GM18951 (cell line): ENCODE measurements at regions not wholly inside any gene's neighbourhood (a gene's known extent, or its start where the extent isn't known, plus 50 kb on each side); places are given as distances from the start of the nearest gene placed in this dataset.

ENCODE experiments used
- POLR2A ChIP-seq: IDR thresholded peaks from 4 replicates; pipeline ENCODE4 v1.6.1; 2011; ENCODE audit warnings: mild to moderate bottlenecking; ENCODE audit not compliant: insufficient read length, insufficient read depth; ENCODE audit errors: extremely low read depth
- in situ Hi-C: fragments of 300-500 bp; cut with MboI; formaldehyde crosslinking; loops from one replicate; pipeline ENCODE4 v1.12.0; 2022; ENCODE audit warnings: low sequenced_read_pairs, mixed read lengths, inconsistent platforms; ENCODE audit not compliant: unreplicated experiment

DNA sequence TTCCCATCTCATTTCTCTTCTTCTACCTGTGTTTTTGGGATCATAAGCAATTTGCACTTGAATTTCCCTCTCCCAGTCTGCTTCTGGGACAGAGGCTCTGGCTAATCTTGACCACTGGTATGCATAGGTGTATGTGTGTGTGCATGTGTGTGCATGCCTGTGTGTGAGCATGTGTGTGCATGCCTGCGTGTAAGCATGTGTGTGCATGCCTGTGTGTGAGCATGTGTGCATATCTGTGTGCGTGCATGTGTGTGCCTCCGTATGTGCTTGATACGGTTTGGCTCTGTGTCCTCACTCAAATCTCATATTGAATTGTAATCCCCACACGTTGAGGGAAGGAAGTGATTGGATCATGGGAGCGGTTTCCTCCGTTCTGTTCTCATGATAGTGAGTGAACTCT is 77.7 kb downstream of the HAPSTR1 start:
- in situ Hi-C loops = no loop called here

DNA sequence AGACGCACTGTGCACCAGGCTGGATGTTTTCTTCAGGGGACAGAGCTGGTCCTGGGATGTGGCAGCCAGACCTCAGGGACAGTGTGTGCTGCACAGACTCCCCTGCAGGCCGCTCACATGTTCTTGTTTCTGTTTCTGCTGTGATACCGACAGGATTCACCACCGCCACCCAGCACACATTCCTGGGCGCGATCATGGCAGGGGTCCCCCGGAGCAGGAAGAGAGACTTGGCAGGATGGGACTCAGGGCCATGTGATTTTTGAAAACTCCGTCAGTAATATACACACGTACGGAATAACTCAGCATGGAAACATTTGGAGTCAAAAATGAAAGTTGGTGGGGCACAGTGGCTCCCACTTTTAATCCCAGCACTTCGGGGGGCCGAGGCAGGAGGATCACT is 79.0 kb downstream of the HAPSTR1 start:
- in situ Hi-C loops = no loop called here
- TF ChIP-seq POLR2A = no peak

More for the DNA sequence above, 77.7 kb downstream of the HAPSTR1 start:
- TF ChIP-seq POLR2A = no peak

DNA sequence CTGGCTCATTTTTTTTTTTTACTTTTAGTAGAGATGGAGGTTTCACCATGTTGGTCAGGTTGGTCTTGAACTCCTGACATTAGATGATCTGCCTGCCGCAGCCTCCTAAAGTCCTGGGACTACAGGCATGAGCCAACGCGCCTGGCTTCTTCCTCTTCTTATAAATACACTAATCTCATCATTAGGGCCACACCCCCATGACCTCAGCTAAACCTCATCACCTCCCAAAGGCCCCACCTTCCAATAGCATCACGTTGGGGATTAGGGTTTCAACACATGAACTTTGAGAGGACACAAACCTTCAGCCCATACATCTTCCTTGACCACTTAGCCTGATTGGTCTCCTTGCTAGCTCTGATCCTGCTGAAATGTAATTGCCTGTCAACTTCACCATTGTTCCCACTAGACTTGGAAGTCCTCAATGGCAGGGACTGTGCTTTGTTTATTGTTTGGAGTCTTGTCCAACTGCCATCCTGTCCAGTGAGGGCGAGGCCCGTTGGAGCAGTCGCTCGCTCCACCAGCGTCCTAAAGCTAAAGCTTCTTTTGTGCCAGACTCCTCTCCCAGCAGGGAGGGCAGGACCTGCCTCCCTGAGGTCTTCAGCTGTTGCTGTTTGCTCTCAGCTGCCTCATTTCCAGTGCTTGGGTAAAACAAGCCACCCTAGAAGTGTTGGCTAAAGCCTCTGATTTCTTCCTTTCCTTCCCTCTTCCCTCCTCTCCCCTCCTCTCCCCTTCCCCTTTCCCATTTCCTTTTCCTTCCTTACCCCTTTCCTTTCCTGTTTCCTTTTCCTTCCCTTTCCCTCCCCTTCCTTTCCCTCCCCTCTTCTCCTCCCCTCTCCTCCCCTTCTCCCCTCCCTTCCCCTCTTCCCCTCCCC is 85.3 kb downstream of the HAPSTR1 start:
- in situ Hi-C loops = no loop called here
- no peak for TF ChIP-seq POLR2A

DNA sequence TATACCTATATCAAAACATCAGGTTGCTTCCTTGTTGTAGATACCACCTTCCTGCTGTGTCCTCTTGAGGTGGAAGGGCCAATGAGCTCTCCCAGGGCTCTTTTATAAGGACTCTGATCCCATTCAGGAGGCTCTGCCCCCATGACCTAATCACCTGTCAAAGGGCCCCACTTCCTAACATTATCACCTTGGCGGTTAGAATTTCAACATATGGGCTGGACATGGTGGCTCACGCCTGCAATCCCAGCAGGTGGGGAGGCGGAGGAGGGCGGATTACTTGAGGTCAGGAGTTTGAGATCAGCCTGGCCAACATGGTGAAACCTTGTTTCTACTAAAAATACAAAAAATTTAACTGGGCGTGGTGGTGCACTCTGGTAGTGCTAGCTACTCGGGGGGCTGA is 86.4 kb downstream of the HAPSTR1 start:
- in situ Hi-C loops = no loop called here
- no peak for TF ChIP-seq POLR2A

DNA sequence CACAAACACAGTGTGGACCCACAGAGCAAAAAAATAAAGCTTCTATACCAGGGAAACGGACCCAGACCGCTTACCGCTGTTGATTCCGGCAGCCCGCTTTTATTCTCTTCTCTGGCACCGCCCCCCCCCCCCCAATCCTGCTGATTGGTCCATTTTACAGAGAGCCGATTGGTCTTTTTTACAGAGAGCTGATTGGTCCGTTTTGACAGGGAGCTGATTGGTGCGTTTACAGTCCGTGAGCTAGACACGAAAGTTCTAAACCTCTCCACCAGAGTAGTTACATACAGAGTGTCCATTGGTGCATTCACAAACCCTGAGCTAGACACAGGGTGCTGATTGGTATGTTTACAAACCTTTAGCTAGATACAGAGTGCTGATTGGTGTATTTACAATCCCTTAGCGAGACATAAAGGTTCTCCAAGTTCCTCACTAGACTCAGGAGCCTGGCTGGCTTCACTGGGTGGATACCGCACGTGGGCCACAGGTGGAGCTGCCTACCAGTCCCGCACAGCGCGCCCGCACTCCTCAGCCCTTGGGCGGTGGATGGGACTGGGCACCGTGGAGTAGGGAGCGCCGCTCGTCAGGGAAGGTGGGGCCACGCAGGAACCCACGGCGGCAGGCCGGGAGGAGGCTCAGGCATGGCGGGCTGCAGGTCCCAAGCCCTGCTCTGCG is 92.4 kb downstream of the HAPSTR1 start:
- TF ChIP-seq POLR2A = no peak
- in situ Hi-C loops = no loop called here

DNA sequence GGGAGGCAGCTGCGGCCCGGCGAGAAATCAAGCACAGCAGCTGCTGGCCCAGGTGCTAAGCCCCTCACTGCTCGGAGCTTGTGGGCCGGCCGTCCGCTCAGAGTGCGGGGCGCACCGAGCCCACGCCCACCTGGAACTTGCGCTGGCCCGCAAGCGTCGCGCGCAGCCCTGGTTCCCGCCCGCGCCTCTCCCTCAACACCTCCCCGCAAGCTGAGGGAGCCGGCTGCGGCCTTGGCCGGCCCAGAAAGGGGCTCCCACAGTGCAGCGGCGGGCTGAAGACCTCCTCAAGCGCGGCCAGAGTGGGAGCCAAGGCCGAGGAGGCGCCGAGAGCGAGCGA is 92.9 kb downstream of the HAPSTR1 start:
- in situ Hi-C loops = no loop called here

DNA sequence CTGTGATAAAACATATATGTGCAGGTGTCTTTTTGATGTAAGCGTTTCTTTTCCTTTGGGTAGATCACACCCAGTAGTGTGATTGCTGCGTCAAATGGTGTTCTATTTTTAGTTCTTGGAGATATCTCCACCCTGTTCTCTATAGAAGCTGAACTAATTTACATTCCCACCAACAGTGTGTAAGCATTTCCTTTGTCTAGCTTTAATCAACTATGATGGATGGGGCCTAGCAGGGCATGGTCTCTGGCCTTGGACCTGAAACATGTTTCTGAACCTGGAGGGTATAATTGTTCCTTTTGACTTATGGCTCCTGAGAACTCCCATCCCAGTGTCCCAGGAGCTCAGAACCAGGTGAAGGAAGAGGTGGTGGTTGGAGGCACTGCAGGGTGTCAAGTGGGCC is 93.9 kb downstream of the HAPSTR1 start:
- in situ Hi-C loops = no loop called here
- TF ChIP-seq POLR2A = no peak

More for the DNA sequence above, 92.9 kb downstream of the HAPSTR1 start:
- TF ChIP-seq POLR2A = no peak

DNA sequence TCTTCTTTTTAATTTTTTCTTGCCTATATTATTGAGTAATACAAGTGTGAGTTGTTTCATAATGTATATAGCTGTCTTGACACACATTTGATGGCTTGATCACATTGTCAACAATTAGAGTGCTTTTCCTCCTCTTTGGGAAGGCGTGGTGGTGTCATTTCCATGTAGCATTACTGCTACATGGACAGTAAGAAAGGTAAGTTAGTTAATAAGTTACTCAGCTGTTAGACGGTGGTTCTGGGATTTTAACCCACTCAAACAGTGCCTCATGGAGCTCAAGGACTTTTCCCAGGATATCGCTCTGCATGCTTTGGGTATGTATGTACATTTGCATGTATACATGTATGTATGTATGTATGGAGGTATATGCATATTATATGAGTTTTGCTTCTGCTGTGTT is 94.6 kb downstream of the HAPSTR1 start:
- in situ Hi-C loops = no loop called here

DNA sequence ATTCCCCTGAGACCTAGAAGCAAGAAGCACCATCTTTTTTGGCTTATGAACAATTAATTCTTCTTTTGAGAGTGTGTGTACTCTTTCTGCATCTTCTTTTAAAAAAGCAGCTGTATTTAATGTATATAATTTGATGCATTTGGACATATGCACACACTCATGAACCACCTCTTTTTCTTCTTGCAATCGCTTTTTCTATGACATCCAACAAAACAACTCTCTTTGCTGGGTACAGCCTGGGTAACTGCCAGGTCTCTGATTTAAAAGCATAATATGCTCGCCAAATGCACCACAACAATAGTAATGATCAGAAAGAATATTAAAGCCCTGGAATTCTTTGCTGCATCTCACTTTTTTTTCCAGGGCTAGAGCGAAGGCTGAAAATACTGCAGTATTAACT is 97.3 kb downstream of the HAPSTR1 start:
- no peak for TF ChIP-seq POLR2A
- in situ Hi-C loops = no loop called here

More for the DNA sequence above, 94.6 kb downstream of the HAPSTR1 start:
- TF ChIP-seq POLR2A = no peak

DNA sequence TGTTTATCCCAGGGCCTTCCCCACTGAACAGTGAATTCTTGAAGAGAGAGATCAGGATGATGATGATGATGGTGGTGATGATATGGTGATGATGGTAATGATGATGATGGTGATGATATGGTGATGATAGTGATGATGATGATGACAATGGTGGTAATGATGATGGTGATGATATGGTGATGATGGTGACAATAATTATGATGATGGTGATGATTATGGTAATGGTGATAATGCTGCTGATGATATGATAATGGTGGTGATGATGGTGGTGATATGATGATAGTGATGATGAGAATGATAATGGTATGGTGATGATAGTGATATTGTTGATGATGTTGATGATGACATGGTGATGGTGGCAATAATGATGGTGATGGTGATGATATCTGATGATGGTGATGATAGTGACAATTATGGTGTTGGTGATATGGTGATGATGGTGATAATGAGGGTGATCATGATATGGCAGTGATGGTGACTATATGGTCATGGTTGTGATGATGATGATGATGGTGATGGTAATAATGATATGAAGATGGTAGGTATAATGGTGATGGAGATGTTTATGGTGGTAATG is 99.9 kb downstream of the HAPSTR1 start:
- no peak for TF ChIP-seq POLR2A
- in situ Hi-C loops = no loop called here

DNA sequence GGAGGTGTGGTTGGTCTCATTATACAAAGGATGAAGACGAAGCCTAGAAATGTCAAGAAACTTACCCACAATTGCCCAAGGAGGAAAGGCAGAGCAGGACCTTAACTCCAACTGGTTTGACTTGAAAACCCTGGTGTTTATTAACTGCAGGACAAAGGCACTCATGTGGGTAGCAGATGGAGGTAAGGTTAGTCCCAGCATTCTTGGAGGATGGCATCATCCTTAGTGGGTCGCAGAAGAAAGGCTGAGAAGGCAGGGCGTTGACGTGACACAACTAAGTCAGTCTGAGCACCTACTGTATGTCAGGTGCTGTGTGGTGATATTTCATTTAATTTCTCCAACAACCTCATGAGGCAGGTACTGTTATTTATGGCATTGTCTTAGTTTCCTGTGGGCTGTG is 101.3 kb downstream of the HAPSTR1 start:
- in situ Hi-C loops = no loop called here
- TF ChIP-seq POLR2A = no peak

DNA sequence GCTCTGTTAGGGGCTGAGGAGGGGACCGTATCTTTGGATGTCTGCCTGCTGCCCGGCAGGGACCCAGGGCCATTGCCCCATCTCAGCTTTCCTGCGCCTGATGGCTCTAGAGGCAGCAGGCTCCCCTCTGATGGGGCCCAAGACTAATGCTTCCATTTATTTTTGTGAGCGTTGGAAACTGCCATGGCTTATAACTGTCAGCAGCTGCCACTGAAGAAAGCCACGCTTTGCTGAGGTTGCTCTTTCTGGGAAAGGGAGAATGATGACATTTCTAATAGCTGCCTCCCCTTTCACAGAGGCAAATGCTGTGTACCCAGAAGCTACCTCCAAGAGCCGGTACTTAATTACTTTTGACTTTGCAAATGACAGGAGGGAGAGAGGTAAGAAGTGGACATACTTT is 103.8 kb downstream of the HAPSTR1 start:
- no peak for TF ChIP-seq POLR2A
- in situ Hi-C loops = no loop called here

DNA sequence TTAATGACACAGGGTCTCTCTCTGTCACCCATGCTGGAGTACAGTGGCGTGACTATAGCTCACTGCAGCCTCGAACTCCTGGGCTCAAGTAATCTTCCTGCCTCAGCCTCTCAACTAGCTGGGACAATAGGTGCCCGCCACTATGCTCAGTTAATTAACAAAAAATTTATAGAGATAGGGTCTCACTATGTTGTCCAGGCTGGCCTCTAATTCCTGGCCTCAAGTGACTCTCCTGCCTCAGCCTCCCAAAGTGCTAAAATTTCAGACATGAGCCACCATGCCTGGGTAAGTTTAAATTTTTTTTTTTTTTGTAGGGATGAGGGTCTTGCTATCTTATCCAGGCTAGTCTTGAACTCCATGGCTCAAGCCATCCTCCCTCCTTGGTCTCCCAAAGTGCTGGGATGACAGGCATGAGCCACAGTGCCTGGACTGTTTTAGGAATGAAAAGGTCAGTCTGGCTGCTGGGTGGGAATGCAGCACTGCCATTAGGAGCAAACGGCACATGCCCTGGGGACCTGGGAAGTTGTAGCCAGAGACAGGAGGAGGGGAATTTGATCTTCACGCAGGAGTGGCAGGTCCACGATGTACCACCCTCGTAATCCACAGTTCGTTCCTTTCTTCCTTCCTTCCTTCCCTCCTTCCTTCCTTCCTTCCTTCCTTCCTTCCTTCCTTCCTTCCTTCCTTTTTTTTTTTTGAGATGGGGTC is 106.7 kb downstream of the HAPSTR1 start:
- in situ Hi-C loops = no loop called here
- TF ChIP-seq POLR2A = no peak
